Esophagus squamous epithelium (tissue), 5 donors: ENCODE measurements at regions not wholly inside any gene's neighbourhood (a gene's known extent, or its start where the extent isn't known, plus 50 kb on each side); places are given as distances from the start of the nearest gene placed in this dataset.

Experiments
- DNase-seq: peaks from one replicate; lab custom pipeline; 2025; lab: John Stamatoyannopoulos, UW
- H3K27ac ChIP-seq, 4 donors: fragments of 200-600 bp; sonication (generic); one replicate each; pipeline ENCODE4 v1.5.1; 2016 to 2019; ENCODE audit warnings: mild to moderate bottlenecking in 1 of 4
- H3K27me3 ChIP-seq, 4 donors: fragments of 200-600 bp; sonication (generic); 1 replicate in 3 of 4; 2 replicates in 1 of 4; pipeline versions ENCODE4 v1.5.1 to v1.6.0; 2017 to 2021; ENCODE audit warnings: antibody characterized with exemption in 1 of 4
- H3K36me3 ChIP-seq, 3 donors: fragments of 200-600 bp; sonication (generic); one replicate each; pipeline ENCODE4 v1.5.1; 2016 to 2019
- H3K4me1 ChIP-seq, 3 donors: fragments of 200-600 bp; sonication (generic); one replicate each; pipeline ENCODE4 v1.5.1; 2017 to 2019
- H3K4me3 ChIP-seq, 4 donors: fragments of 200-600 bp; sonication (generic); 1 replicate in 3 of 4; 2 replicates in 1 of 4; pipeline ENCODE4 v1.5.1; 2016 to 2019; ENCODE audit warnings: mild to moderate bottlenecking in 2 of 4, moderate library complexity in 1 of 4
- H3K9me3 ChIP-seq, 3 donors: fragments of 200-600 bp; sonication (generic); one replicate each; pipeline ENCODE4 v1.5.1; 2016 to 2019
- CTCF ChIP-seq, 6 experiments: fragments of 450-650 bp in 4 of 6; fragments of 200-600 bp in 2 of 6; sonication (generic) in 2 of 6; IDR thresholded peaks; one replicate each; pipeline ENCODE4 v1.5.1; 2016 to 2019; ENCODE audit warnings: antibody characterized with exemption in 6 of 6, mild to moderate bottlenecking in 4 of 6, moderate library complexity in 4 of 6
- POLR2A ChIP-seq, 4 donors: fragments of 450-650 bp; IDR thresholded peaks; one replicate each; pipeline ENCODE4 v1.6.1; 2017; ENCODE audit warnings: antibody characterized with exemption in 4 of 4, mild to moderate bottlenecking in 4 of 4, moderate library complexity in 3 of 4
- WGBS, 2 donors: methylation state at CpG; one replicate each; pipeline ENCODE4 v1.1.5; 2018; 5-methylcytosine and 5-hydroxymethylcytosine counted together
- intact Hi-C: fragments of 100-400 bp; cut with DNase I; formaldehyde crosslinking; loops from one replicate; pipeline ENCODE4 v1.15.0; 2022
- donor health status: DM: yes; HTN: yes; CAD: no.

GRCh38 chr3:164468055-164468454, 610.2 kb downstream of the SI start:
- WGBS, 2 donors = 52% methylated on average over 6 of the region's 6 CpGs
- no peak for DNase-seq
- Histone ChIP-seq H3K9me3 (no peaks in the 10 kb centered on the region), H3K4me1 (no peaks in the 10 kb centered on the region), H3K27me3 (no peaks in the 10 kb centered on the region), H3K27ac (no peak overlapping the region), H3K4me3 (no peak overlapping the region), H3K36me3 (no peaks in the 10 kb centered on the region)
- TF ChIP-seq POLR2A (IDR thresholded peaks at IDR 0.05) (no peak), CTCF (IDR thresholded peaks at IDR 0.05) (no peak)
- intact Hi-C loops = no loop called here

- WGBS, 2 donors = 50 to 73% methylated on average over 1 of the region's 1 CpG
Observed at GRCh38 chr3:164467007-164467406, 611.3 kb downstream of the SI start.

GRCh38 chr3:164465172-164465571, 613.1 kb downstream of the SI start:
- intact Hi-C loops = no loop called here
- Histone ChIP-seq H3K27me3 (no peaks in the 10 kb centered on the region), H3K36me3 (no peaks in the 10 kb centered on the region), H3K4me3 (no peak overlapping the region), H3K9me3 (no peaks in the 10 kb centered on the region), H3K27ac (no peak overlapping the region), H3K4me1 (no peaks in the 10 kb centered on the region)
- 77 to 83% methylated on average over 2 of the region's 2 CpGs for WGBS, 2 donors
- no peak for DNase-seq
- TF ChIP-seq POLR2A (IDR thresholded peaks at IDR 0.05) = no peak
- no peak for TF ChIP-seq CTCF (IDR thresholded peaks at IDR 0.05)

More at GRCh38 chr3:164467007-164467406, 611.3 kb downstream of the SI start:
- Histone ChIP-seq H3K9me3 (no peaks in the 10 kb centered on the region), H3K36me3 (no peaks in the 10 kb centered on the region), H3K4me3 (no peak overlapping the region), H3K27me3 (no peaks in the 10 kb centered on the region), H3K27ac (no peak overlapping the region), H3K4me1 (no peaks in the 10 kb centered on the region)
- TF ChIP-seq POLR2A (IDR thresholded peaks at IDR 0.05) = no peak
- no peak for TF ChIP-seq CTCF (IDR thresholded peaks at IDR 0.05)
- intact Hi-C loops = no loop called here
- DNase-seq = no peak

- intact Hi-C loops = no loop called here
- Histone ChIP-seq H3K4me1 (no peaks in the 10 kb centered on the region), H3K36me3 (no peaks in the 10 kb centered on the region), H3K27ac (no peak overlapping the region), H3K9me3 (peaks cover 0 to 3% (median 0%) of the 10 kb centered on the region in 3 donors), H3K27me3 (no peaks in the 10 kb centered on the region), H3K4me3 (peak overlapping the region in 1 of 4 donors; percentile 1)
- 40 to 48% methylated on average over 3 of the region's 3 CpGs for WGBS, 2 donors
- DNase-seq = no peak
- TF ChIP-seq CTCF (IDR thresholded peaks at IDR 0.05) = no peak
- no peak for TF ChIP-seq POLR2A (IDR thresholded peaks at IDR 0.05)
Observed at GRCh38 chr3:164460851-164461250, 617.4 kb downstream of the SI start.

GRCh38 chr3:164459521-164460151, 618.7 kb downstream of the SI start:
- WGBS, 2 donors = 51 to 71% methylated on average over 4 of the region's 4 CpGs
- peaks cover 0 to 3% (median 0%) of the 10 kb centered on the region in 3 donors for H3K9me3 ChIP-seq
- no peak overlapping the region for H3K4me3 ChIP-seq
- DNase-seq = no peak
- intact Hi-C loops = no loop called here
- TF ChIP-seq POLR2A (IDR thresholded peaks at IDR 0.05) = no peak
- TF ChIP-seq CTCF (IDR thresholded peaks at IDR 0.05) = no peak
- H3K27me3 ChIP-seq = no peaks in the 10 kb centered on the region
- H3K36me3 ChIP-seq = no peaks in the 10 kb centered on the region
- H3K4me1 ChIP-seq = no peaks in the 10 kb centered on the region
- no peak overlapping the region for H3K27ac ChIP-seq
